ENCODE measurements at regions not wholly inside any gene's neighbourhood (a gene's known extent, or its start where the extent isn't known, plus 50 kb on each side); places are given as distances from the start of the nearest gene placed in this dataset.
"Not testable (repeated sequence)": the region's sequence is repeated elsewhere in the genome, so short reads cannot be mapped to it uniquely, and the experiment has no call there.

DNA sequence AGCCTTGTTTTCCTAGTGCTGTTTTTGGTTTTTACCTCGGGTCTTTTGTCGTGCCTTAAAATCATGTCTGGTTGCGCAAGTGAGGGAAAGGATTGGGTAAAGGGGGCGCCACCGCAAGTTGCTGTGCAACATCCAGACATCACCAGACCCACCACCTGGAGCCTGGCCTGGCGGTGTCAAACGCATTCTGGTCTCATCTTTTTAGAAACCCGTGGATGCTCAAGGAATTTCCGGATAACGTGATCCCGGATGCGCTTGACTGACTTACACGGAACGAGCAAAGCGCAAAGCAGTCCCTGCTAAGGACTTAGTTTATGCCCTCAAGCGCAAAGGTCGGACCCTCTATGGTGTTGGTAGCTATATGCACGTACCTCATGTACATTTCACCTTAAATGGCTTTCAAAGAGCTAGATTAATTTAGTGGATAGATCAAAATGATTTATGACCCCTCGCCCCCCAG lies 105.2 kb downstream of the OR2B2 start:
- DNase-seq (ENCODE audit: low spot score): no peak

DNA sequence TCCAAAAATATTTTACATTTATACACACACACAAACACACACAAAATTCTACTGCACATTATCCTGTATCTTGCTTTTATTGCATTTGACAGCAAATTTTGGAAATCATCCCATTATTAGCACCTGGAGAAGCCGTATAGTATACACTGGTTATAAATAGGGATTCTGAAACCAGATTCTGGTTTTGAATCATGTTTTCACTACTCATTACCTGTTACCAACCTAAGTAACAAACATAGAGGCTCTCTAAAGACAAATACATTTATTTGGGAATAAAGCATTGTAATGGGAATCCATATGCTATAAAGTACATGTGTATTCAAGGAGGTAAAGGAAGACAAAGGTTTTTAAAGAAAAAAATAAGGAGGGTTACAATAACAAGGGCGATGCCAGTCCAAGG lies 106.8 kb downstream of the OR2B2 start:
- no peak for DNase-seq (ENCODE audit: low spot score)

- no peak for DNase-seq (ENCODE audit: low spot score)
Measured at GRCh38 chr6:27804851-27805250, 107.3 kb downstream of the OR2B2 start.

DNA sequence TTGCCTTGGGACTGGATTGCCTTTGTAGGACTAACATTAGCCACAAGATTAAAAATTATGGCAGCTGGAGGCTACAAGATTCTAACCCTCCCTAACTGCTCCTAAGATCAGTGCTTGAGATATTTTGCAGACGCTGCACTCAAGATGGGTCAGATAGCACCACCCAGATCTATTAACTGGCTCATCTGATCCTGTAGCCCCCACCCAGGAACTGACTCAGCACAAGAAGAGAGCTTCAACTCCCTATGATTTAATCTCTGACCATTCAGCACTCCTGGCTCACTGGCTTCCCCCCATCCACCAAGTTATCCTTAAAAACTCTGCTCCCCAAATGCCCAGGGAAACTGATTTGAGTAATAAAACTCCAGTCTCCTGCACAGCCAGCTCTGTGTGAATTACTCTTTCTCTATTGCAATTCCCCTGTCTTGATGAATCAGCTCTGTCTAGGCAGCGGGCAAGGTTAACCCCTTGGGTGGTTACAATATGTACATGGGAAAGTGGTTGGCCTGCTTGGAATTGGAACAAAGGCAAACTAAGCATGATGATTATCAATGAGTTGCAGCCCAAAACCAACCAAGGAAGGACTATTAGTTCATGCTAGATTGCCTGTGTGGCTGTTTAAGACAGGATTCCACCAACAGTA lies 111.3 kb downstream of the OR2B2 start:
- DNase-seq (ENCODE audit: low spot score): no peak

DNA sequence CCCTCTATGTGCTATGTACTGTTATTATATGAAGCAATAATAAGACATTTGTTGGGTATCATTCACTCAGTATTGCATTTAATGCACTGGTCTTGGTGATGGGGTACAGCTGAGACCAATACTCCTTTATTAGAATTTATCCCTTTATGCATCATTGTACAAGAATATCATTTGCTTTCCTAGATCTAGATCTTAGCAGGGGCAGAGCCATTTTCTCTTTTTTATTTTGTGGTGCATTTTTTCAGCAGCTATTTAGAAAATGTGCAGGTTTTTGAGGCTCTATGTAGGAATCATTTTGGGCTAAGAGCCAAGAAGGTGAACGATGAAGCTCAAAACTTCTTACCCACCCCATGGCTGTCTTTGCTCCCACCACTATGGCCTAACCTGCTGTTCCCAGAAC lies 114.2 kb downstream of the OR2B2 start:
- DNase-seq (ENCODE audit: low spot score): no peak

- DNase-seq (ENCODE audit: low spot score): not testable (repeated sequence)
Measured at GRCh38 chr6:27796736-27797481, 115.3 kb downstream of the OR2B2 start.

DNA sequence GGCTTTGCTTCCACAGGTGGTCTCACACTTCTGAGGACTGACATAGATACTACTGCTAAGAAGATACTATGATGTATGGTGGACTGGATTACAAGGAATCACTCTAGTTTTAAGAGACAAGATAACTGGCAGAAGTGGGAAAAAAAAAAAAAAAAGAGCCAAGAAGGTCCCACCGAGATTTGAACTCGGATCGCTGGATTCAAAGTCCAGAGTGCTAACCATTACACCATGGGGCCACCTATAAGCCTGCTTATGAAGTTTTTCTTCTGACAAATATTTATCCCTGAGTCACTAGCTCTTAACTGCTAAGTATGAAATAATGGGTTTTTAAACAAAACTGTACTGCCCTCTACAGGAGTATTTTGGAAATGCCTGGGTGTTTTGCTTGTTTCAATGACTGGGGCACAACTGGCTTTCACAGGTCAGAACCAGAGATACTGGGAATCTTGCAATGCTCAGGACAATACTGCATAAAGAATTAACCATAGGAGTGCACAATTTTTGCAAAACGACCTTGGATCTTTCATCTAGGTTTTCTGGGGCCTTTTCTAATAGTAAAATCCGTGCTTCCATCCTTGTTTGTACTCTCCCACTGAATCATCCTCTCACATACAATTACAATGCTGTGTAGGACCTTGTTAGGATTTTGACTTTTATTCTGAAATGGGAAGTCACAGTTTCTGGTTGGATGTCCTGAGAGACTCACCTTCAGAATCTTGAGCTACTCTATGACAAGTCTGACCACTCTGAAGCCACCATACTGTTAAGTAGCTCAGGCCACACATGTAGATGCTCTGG lies 116.3 kb downstream of the OR2B2 start:
- no peak for DNase-seq (ENCODE audit: low spot score)

DNA sequence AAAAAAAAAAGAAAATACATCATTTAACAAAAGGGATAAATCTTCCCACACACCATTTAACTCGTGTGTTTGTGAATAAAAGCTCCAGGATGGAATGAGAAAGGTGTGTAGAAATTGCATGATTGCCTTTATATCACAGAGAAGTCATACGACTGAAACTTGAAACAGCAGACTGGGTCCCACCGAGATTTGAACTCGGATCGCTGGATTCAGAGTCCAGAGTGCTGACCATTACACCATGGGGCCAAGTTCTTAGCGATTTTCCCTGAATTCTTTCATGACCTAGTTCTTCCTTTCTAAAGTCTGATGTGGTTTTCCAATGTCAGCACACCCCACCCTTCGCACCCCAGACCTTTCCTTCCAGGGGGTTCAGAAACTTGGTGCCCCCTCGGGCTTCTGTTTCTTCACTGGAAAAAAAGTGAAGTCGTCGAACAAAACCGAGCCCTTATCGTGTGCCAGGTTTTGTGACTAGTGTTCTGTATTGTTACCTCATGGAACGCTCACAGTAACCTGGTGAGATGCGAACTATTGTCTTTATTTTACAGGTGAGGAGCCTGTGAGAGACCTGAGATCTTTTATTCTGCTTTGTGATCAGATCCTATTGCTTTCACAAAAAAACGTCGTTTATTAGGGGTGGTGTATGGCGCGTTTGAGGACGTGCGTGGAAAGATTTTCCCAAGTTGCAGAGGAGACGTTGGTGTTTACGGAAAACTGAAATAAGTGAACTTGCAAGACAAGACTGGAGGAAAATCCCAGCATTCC lies 120.8 kb downstream of the OR2B2 start:
- DNase-seq (ENCODE audit: low spot score): no peak

DNA sequence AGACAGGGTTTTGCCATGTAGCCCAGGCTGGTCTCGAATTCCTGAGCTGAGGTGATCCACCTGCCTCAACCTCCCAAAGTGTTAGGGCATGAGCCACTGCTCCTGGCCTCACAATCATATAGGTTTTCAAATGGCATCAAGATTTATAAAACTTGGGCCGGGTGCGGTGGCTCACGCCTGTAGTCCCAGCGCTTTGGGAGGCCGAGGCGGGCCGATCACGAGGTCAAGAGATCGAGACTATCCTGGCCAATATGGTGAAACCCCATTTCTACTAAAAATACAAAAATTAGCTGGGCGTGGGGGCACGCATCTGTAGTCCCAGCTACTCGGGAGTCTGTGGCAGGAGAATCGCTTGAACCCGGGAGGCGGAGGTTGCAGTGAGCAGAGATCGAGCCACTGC lies 123.8 kb downstream of the OR2B2 start:
- not testable (repeated sequence) for DNase-seq (ENCODE audit: low spot score)

DNA sequence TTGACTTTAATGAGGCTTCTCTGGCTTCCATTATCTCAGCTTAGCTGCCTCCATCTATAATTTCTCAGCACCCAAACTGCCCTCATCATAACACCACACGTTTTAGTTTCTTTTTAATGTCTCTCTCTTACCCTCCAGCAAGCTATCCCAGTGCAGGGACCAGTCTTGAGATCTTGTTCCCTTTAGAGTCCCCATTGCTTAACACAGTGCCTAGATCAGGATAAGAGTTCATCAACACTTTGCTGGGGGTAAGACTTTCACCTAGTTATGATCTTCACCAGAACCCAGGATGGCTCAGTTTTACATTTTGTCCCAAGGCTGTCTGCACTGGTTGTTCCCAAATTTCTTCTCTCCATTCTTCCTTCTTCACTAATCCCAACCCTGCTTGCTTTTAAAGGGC lies 126.1 kb downstream of the OR2B2 start:
- DNase-seq (ENCODE audit: low spot score): no peak

- no peak for DNase-seq (ENCODE audit: low spot score)
Measured at GRCh38 chr6:27785294-27785693, 126.9 kb downstream of the OR2B2 start.

DNA sequence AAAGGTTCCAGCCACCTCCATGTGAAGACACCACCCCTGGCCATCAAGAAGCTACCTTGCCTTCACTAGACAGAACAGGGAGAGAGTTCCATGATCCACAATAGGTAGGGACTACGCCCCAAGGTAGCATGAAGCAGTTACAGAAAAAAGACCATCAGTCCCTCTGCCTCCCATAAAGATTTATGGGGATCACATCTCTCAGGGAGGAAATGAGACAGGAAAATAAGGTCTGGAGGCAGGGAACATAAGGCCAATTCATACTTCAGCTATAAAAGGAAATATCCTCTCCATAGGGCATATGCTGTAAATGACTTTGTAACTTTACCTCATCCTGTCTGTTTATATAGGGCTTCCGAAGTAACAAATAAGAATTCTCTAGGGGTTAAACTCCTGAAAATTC lies 129.4 kb downstream of the OR2B2 start:
- no peak for DNase-seq (ENCODE audit: low spot score)

- no peak for DNase-seq (ENCODE audit: low spot score)
Measured at GRCh38 chr6:27778625-27779417, 133.4 kb downstream of the OR2B2 start.

- DNase-seq (ENCODE audit: low spot score): no peak
Measured at GRCh38 chr6:27777614-27778355, 134.4 kb downstream of the OR2B2 start.

- no peak for DNase-seq (ENCODE audit: low spot score)
Measured at GRCh38 chr6:27777126-27777525, 135.1 kb downstream of the OR2B2 start.

GRCh38 chr6:27776504-27776903 lies 135.7 kb downstream of the OR2B2 start:
- DNase-seq (ENCODE audit: low spot score): no peak

GRCh38 chr6:27775796-27776184 lies 136.4 kb downstream of the OR2B2 start:
- DNase-seq (ENCODE audit: low spot score): no peak

- not testable (repeated sequence) for DNase-seq (ENCODE audit: low spot score)
Measured at GRCh38 chr6:27775138-27775795, 136.9 kb downstream of the OR2B2 start.

- not testable (repeated sequence) for DNase-seq (ENCODE audit: low spot score)
Measured at GRCh38 chr6:27774264-27774600, 138.0 kb downstream of the OR2B2 start.
